Stimulated activated CD4-positive, alpha-beta T cell treated with anti-CD3 and anti-CD28 coated beads, Interleukin-1b, Interleukin-23, amount 100 ng/mL, for 48 hours (primary cell): ENCODE measurements at regions not wholly inside any gene's neighbourhood (a gene's known extent, or its start where the extent isn't known, plus 50 kb on each side); places are given as distances from the start of the nearest gene placed in this dataset.

ENCODE experiments used
- DNase-seq: peaks from one replicate; pipeline ENCODE4 v3.0.0-alpha.2; 2020

DNA sequence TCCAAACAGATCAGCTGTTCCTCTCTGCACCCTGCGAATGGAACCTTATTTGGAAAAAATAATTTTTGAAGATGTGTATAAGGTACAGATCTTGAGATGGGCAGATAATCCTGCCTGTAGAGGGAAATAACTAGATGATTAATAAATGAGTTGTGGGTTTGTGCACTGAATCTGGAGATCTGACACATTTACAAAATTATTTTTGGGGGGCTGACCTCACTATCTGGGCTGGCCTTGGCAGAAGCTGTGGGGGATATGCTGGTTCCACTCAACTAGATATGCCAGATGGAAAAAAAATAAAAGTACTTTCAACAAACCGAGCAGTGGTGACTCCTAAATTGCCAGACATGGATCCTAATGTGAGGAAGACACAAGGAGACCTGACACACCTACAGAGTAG, 552.2 kb upstream of the AMELY start:
- no peak for DNase-seq

DNA sequence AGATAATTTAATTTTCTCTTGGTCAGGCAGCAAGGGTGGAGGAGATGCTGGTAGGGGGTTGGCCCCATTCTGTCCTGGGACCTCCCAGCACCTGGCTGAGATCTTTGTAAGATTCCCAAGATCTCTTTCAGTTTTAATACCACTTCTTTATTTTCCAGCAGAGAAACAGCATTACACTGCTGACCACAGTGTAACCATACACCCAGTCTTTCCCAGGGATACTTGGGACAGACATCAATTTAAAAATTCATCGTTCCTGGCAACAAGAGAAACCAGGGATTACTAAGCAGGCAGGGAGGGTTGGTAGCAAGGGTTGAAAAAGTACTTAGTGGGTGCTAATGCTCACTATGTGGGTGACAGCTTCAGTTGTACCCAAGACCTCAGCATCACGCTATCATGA, 551.6 kb upstream of the AMELY start:
- DNase-seq: no peak

DNA sequence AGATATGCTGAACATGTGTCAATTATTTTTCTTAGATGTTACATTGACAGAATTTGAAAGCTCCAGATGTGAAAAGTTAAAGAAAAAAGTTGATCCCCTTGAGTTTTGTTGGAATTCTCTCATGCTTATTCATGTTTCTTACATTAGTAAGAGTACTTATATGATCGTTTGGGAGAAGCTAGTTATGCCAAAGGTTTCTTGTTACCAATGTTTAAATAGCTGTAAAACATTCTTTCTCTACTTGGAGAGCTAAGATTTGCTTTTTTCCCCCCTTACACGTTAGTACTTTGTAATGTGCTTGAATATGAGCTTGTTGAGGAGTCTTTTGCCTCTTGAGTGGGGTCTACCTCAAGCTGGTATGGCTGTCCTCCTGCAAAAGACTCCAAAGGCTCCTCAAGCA, 551.1 kb upstream of the AMELY start:
- DNase-seq: no peak

DNA sequence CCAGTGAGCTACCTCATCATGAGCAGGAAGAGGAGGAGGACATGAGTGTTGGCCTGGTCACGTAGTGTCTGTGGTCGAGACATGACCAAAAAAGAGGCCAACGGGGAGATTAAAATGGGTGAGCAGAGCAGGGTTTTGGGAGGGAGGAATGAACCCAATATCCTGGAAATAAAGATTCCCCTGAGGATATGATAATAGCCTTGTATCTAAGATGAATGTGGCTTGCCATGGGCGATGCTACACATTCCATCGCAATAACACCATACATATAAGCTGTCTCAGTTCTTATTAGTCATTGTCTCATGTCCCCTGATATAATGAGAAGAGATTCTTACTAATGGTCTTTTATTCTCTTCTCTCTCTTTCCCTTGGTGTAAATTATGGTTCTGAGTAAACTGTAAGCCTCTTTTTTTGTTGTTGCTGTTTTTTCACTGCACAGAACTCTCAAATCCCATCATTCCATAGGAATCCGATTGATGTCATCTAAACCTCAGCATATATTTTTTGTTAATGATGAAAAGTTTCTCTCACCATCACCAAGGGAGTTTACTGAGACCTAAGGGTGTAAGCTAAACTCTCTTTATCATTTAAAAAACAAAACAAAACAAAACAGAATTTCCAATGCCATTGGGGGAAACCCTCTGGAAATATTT, 550.4 kb upstream of the AMELY start:
- no peak for DNase-seq

DNA sequence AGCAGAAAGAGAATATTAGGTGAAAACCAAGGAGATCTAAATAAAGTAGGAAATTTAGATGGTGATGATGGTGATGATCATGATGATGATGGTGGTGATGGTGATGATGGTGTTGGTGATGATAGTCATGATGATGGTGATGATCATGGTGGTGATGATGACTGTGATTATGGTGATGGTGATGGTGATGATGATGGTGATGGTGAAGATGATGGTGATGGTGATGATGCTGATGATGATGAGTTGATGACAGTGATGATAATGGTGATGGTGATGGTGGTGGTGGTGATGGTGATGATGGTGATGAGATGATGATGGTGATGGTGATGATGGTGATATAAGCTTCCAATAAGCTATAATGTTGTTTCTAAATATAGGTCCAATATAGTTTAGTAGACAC, 548.2 kb upstream of the AMELY start:
- no peak for DNase-seq

DNA sequence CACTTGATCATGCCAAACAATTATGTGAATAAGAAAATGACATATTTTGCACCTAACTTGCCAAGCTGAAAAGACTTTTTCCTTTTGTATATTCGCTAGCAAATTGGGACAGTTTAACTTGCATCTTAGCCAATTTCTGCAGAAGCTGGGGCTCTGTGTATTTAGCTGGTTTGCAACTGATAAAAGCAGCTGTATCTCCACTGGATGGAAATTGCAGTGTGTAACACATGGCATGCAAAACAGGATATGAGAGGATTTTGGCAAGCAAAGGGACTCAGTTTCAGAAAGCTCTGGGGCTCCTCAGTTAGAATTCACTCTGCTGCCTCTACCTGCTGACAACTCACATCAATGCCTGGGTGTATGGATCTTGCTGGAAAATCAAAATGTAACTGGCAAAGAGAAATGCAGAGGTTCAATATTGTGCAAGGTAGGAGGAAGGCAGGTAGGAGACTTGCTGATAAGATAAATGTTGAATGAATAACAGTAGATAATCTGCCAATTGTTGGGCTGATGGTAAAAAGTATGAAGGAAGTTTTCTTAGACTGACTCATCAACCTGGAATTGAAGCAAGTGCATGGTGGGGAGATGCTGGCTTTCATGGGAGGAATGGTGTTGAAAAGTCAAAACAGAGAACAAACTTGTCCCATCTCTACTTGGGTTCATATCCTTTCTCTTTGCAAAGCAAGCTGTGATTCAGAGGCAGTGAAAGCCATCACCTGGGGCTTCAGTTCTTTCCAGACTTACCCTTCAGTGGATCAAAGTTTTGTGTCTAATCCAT, 546.9 kb upstream of the AMELY start:
- DNase-seq: no peak

DNA sequence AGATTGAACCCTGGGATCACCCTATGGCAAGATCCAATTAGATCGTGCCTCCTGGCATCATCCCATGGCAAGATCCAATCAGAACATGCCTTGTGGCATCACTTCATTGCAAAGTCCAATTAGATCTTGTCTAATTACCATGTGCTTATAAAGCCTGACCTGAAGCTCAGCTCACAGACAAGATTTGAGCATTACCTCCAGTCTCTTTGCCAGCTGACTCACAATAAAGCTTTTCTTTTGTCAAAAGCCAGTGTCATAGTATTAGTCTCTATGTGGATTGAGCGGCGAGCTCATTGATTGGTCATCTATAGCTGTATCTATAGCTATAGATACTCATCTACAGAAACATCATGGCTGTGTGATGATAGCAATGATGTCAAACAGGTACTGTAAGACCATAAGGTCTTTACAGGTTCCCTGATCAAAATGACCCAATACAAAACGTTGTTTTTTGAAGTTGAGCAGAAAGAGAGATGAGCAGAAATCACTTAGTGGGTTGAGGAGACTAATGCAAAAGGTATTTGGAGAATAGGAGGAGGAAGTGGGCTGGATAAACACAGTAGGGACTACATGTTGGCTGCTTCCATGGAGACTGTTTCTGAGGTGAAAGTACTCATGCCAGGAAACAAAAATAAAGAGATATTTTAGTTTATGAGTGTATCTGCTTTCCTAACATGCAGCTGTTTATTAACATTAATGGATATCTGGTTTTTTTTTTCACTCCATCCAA, 545.9 kb upstream of the AMELY start:
- no peak for DNase-seq

DNA sequence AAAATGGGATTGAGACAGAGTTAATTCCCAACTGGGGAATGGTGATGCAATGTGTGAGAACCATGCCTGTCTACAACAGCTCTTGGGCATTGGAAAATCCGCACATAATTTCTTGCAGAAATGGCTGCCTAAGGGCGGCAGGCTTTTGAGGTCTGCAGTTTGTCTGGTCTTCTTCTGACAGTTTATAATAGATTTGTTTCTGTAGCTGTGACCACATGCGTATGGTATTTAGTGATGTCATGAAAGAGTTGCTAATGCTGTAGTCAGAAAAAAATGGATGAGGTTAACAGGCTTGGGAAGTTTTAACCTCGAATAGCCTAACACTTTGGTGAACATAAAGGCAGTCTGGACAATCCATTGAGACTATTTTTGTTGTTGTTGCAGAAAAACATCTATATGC, 544.1 kb upstream of the AMELY start:
- DNase-seq: no peak

DNA sequence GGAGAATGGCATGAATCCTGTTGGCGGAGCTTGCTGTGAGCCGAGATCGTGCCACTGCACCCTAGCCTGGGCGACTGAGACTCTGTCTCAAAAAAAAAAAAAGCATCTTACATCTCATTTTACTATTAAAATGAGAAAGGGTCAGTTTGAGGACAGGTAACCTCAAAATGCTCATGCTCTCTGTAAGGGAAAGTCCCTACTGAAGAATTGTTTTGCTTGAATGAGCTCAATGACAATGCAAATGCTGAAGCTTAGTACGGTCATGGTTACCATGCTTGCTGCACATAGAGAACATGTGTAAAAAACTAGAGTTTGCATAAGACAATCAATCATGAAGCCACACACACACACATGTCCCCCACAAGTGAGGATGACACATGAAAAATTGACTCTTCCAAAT, 541.8 kb upstream of the AMELY start:
- DNase-seq: no peak

DNA sequence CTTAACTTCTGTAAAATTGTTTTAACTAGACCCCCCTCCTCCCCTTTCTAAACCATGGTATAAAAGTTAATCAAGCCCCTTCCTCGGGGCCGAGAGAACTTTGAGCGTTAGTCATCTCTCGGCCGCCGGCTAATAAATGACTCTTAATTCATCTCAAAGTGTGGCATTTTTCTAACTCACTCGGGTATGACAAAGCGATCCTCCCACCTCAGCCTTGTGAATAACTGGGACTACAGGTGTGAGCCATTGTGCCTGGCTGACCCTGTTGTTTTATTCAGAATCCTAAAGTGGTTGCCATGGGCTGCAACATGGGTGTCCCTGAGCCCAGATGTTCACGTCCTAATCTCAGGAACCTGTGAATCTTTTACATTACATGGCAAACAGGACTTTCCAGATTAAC, 540.7 kb upstream of the AMELY start:
- no peak for DNase-seq

DNA sequence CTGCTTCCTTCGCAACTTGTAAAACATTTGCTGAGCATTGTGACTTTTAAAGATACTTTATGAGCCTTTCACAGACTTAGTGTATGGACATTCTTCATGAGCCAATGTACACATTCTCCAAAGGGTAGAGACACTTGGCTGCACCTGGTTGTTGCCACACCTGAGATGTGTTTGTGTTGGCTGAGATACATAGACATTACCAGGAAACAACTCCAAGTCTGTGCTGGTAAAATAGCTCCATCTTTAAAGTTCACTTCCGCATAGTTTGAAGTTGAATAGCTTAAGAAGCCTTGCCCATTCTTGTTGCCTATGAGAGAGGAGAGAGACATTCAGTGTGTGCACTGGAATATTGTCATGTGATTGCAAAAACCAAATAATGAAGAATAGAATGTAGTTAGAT, 538.3 kb upstream of the AMELY start:
- DNase-seq: no peak

DNA sequence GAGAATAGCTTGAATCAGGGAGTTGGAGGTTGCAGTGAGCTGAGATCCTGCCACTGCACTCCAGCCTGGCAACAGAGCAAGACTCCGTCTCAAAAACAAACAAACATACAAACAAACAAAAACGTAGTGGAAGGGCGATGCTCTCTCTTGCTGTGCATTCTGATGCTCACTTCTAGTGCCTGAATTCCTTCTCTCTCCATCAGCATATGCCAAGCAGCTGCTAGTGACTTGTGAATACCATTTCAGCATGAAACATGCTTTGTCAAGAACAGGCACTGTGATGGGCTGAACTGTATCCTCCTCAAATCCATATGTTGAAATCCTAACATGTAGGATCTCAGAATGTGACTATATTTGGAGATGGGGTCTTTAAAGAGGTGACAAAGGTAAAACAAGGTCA, 537.1 kb upstream of the AMELY start:
- DNase-seq: no peak

DNA sequence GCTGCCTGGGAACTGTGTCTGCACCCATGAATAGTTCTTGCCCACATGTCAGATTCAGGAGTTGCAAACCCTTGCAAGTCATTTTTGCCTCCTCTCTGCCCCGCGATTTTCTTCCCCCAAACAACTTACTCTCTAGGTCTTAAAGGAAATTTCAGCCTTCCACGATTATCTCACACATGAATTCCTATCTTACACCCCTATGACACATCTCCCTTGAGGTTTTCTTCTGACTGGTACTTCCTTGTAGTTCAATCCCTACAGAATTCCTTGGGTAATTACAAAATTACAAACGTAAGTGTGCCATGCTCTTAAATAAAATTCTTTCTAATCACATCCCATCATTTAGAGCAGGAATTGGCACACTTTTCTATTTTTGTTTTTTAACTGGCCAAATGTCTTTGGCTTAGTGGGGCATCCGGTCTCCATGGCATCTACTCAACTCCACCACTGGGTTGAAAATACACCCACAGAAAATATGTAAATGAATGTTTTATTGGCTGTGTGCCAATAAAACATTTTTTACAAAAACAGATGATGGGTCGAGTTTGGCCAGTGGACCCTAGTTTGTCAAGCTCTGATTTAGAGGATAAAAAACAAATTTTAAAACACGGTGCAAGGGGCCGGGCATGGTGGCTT, 536.4 kb upstream of the AMELY start:
- no peak for DNase-seq

DNA sequence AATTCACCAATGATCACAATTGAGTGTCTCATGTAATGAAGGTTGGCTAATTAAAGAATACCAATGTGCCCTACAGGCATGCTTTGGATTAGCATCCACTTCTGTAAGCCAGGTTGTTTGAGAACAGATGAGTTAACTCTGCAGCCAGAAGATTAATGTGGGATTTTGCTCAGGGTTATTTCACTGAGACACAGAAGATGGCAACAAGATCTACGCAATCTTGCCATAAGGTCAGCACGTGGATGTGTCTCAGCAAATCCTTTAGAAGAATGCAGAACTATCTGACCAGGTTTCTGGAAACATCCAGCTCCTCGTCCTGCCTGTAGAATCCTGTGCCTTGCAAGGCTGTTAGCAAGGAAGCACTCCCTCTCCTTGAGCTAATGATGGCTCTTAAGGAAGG, 532.6 kb upstream of the AMELY start:
- DNase-seq: no peak

DNA sequence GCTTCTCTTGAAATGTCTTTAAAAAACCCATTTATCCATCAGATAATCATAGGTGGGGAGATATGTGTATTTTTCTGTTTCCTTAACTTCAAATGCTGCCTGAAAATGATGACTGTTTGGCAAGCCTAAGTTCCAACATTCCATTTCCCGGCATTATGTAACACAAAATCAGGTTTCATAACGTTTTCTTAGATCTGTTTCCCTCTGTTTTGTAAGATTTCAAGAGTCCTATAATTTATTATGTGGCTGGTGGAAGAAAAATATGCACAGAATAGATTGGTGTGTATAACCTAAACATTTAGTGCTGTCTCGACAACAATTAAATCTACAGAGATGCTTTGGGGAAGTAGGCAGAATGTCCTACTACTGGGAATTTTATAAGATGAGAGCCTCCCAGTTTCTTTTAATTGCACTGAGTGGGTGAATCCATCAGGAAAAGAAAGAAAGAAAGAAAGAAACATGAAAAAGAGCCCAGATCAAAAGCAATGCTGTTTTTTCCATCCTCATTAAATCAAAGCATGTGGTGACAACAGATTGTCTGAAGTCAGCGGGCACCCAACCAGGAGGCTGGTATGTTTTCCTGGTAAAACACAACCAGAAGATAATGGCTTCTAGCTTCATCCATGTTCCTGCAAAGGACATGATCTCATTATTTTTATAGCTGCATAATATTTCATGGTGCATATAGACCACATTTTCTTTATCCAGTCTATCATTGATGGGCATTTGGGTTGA, 529.4 kb upstream of the AMELY start:
- DNase-seq: no peak

DNA sequence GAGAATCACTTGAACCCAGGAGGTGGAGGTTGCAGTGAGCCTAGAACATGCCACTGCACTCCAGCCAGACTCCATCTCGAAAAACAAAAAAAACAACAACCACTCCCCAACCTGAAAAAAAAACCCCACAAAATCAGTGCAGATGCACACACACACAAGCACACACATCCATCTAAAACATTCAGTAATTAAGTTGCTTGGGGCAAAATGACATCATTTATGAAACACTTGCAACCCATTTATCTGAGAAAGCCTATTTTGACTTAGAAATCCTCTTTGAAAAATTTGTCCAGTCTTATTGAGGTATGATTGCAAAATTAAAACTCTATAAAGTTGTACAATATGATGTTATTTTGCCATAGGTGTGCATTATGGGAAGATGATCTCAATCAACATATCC, 525.5 kb upstream of the AMELY start:
- no peak for DNase-seq

DNA sequence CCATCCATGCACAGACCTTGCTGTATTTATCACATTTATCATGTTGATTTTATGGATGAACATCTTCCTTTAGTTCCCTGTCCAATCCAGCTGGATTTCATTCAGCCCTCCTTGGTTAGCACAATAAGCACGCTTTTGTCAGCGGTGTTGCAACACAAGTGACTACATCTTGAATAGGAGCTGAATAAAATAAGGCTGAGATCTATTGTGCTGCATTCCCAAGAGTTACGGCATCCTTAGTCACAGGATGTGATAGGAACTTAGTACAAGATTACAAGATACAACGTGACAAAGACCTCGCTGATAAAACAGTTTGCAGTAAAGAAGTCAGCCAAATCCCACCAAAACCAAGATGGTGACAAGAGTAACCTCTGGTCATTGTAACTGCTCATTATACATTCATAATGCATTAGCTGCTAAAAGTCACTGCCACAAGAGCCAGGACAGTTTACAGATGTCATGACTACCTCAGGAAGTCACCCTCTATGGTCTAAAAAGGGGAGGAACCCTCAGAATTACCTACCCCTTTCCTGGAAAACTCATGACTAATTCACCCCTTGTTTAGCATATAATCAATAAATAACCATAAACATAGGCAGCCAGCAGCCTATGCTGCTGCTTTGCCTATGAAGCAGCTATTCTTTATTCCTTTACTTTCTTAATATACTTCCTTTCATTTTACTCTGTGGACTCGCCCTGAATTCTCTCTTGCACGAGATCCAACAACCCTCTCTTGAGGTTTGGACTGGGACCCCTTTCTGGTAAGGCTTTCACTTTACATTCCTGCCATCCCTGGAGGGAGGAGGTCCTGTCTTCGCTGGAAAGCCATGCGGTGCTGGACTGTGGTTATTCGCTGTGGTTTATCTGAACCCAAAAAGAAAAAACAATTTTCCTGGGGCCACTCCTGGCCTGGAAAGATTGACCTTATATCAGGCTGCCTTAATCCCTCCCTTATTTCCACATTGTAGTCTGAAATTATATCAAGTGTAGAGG, 522.6 kb upstream of the AMELY start:
- no peak for DNase-seq

DNA sequence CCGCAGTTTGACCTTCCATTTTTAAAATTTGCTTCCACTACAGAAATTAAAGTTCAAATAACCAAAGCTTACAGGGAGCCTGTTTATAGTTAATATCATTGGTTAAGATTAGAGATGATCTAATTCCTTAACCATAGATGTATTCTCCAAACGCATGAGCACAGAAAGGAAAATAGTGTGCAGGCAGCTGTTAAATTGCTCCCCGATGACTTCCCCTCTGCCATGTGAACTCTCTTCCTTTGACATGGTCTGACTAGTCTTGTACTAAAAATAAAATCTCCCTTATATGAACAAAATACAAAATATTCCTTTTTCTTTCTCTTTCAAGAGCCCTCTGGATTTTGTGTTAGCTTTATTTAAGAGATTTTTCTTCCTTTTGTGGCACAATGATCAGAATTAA, 507.6 kb upstream of the AMELY start:
- no peak for DNase-seq

DNA sequence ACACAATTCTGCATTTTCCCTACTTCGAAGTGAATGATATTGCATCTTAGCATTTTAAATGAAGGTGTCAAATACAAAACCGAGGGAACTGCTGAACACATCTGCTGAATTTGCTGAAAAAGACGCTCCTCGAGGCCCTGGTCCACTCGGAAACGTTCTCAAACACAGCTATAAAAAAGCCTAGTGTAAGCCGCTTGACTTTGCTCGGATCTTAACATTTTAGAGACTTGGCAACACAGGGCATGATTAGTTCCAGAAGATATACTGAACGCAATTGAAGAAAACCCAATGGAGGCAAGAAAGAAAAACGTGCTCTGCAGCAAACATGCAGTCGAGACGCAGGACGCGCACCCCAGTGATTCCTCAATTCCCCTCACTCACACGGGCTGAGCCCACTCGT, 506.4 kb upstream of the AMELY start:
- DNase-seq: no peak

DNA sequence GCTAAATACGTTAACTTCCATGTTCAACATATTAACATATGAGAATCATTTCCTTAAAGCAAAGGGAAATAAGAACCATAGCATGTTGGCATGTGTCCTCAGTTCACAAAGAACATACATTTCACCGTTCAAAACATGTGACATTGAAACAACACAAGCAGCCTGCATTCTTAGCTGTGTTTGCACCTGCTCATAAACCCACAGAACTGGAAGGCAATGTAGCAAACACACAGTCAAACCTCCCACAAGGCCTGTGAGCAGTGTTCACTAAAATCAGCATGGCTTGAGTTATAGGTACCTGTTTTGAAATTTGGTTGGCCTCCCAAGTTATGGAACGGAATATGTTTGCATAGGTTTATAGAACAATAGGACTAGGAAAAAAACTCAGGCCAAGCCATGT, 504.9 kb upstream of the AMELY start:
- no peak for DNase-seq

DNA sequence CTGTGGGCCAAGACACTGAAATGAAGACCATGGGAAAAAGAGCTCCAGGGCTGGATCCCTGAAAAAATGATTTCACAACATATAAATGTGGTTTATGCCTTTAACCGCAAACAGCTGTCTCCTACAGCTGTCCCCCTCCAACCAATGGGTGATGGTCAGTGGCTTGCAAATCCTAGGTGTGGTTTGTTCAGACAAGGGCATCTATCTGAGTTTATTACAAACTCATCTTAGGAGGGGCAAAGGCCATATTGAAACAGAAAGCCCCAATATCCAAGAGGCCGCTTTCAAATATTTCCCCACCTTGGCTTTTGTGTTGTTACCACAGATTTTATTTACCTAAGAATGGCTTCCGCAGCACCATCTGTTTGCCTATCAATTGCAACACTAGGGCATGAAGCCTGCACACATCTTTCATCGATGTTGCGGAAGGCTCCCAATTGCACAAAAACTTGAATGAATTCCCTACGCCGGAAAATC, 503.6 kb upstream of the AMELY start:
- no peak for DNase-seq

DNA sequence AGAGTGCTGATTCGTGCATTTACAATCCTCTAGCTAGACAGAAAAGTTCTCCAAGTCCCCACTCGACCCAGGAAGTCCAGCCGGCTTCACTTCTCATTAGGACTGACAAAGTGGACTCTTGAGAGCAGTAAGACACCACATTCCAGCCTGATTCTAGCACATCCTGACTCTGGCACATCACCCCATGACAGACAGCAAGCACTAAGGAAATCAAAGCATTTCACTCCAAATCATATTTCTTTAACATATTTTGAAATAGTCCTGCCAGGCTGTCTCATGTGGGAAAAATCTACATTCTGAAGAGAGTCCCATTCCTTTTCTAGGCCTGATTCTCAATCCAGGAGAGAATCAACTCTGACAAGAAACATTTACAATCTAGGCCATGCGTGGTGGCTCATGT, 478.5 kb upstream of the AMELY start:
- no peak for DNase-seq
